GM23248 (cell line): ENCODE measurements at regions not wholly inside any gene's neighbourhood (a gene's known extent, or its start where the extent isn't known, plus 50 kb on each side); places are given as distances from the start of the nearest gene placed in this dataset.

ENCODE experiments used
- DNase-seq: peaks from one replicate; pipeline ENCODE4 v3.0.0-alpha.2; 2015
- H2AFZ ChIP-seq: fragments of 200-600 bp; sonication (generic); 2 replicates; pipeline ENCODE4 v1.6.1; 2016; ENCODE audit warnings: antibody characterized with exemption
- H3F3A ChIP-seq: fragments of 200-600 bp; sonication (generic); 2 replicates; pipeline ENCODE4 v1.6.1; 2016; ENCODE audit warnings: mild to moderate bottlenecking, antibody characterized with exemption, mixed run types; ENCODE audit not compliant: insufficient read depth
- H3K27ac ChIP-seq: fragments of 200-600 bp; sonication (generic); 2 replicates; pipeline ENCODE4 v1.5.1; 2016; ENCODE audit warnings: mild to moderate bottlenecking
- H3K27me3 ChIP-seq: fragments of 200-600 bp; sonication (generic); replicated peaks from 2 replicates; pipeline ENCODE4 v1.6.1; 2016; ENCODE audit warnings: mild to moderate bottlenecking; ENCODE audit not compliant: insufficient read depth
- H3K36me3 ChIP-seq: fragments of 200-600 bp; sonication (generic); 2 replicates; pipeline ENCODE4 v1.6.1; 2016; ENCODE audit warnings: low read depth, mild to moderate bottlenecking
- H3K4me1 ChIP-seq: fragments of 200-600 bp; sonication (generic); 2 replicates; pipeline ENCODE4 v1.6.1; 2016; ENCODE audit warnings: mild to moderate bottlenecking; ENCODE audit not compliant: insufficient read depth
- H3K4me2 ChIP-seq: fragments of 200-600 bp; sonication (generic); one replicate; pipeline ENCODE4 v1.6.1; 2016; ENCODE audit warnings: mild to moderate bottlenecking; ENCODE audit not compliant: unreplicated experiment
- H3K4me3 ChIP-seq: fragments of 200-600 bp; sonication (generic); 2 replicates; pipeline ENCODE4 v1.5.1; 2016; ENCODE audit warnings: mild to moderate bottlenecking
- H3K79me2 ChIP-seq: fragments of 200-600 bp; sonication (generic); 2 replicates; pipeline ENCODE4 v1.6.1; 2016; ENCODE audit warnings: mild to moderate bottlenecking; ENCODE audit not compliant: insufficient read depth
- H3K9ac ChIP-seq: fragments of 200-600 bp; sonication (generic); 2 replicates; pipeline ENCODE4 v1.6.1; 2016; ENCODE audit warnings: mild to moderate bottlenecking
- H3K9me2 ChIP-seq: fragments of 200-600 bp; sonication (generic); 2 replicates; pipeline ENCODE4 v1.6.1; 2016; ENCODE audit warnings: mixed run types, mild to moderate bottlenecking, moderate library complexity; ENCODE audit not compliant: insufficient read depth
- H3K9me3 ChIP-seq: fragments of 200-600 bp; sonication (generic); one replicate; pipeline ENCODE4 v1.6.1; 2017; ENCODE audit warnings: low read depth
- H4K20me1 ChIP-seq: fragments of 200-600 bp; sonication (generic); 2 replicates; pipeline ENCODE4 v1.6.0; 2016; ENCODE audit not compliant: insufficient read depth
- EZH2 ChIP-seq: fragments of 200-600 bp; sonication (generic); IDR thresholded peaks from 2 replicates; pipeline ENCODE4 v1.6.1; 2018; ENCODE audit warnings: antibody characterized with exemption, mild to moderate bottlenecking; ENCODE audit not compliant: insufficient read depth, poor library complexity, severe bottlenecking
- EZH2phosphoT487 ChIP-seq: fragments of 200-600 bp; sonication (generic); IDR thresholded peaks from 2 replicates; pipeline ENCODE4 v1.6.1; 2018; ENCODE audit warnings: antibody characterized with exemption, moderate library complexity, mild to moderate bottlenecking, low read depth; ENCODE audit not compliant: insufficient read depth
- WGBS, 2 experiments: methylation state at CpG; one replicate each; pipeline ENCODE4 v1.1.6; 2015 to 2017; ENCODE audit warnings: low lambda C conversion rate in 2 of 2, low coverage in 1 of 2; ENCODE audit errors: missing lambda C conversion rate in 2 of 2; 5-methylcytosine and 5-hydroxymethylcytosine counted together
- in situ Hi-C: fragments of 300-500 bp; cut with MboI; formaldehyde crosslinking; loops from 2 replicates; pipeline ENCODE4 v1.15.0; 2020

- WGBS, 2 experiments, result 88 to 90% methylated on average over 3 of the region's 3 CpGs
- no peak overlapping the region for H3K4me3 ChIP-seq
- in situ Hi-C loops, result no loop called here
These were observed 114.3 kb downstream of the MPP7 start for GRCh38 chr10:28188526-28188925.

GRCh38 chr10:28186887-28187578 lies 115.8 kb downstream of the MPP7 start:
- Histone ChIP-seq H3K27me3 (peaks cover 13% of the 10 kb centered on the region), H2AFZ (no peak overlapping the region), H3K9me2 (no peaks in the 10 kb centered on the region), H3K4me3 (no peak overlapping the region), H3K9ac (no peak overlapping the region), H3K27ac (no peak overlapping the region), H3K4me1 (no peaks in the 10 kb centered on the region), H3K36me3 (no peaks in the 10 kb centered on the region), H3F3A (no peaks in the 10 kb centered on the region), H3K4me2 (no peak overlapping the region), H3K9me3 (no peaks in the 10 kb centered on the region), H3K79me2 (no peaks in the 10 kb centered on the region), H4K20me1 (no peaks in the 10 kb centered on the region)
- in situ Hi-C loops, result no loop called here
- TF ChIP-seq EZH2 (no peak), EZH2phosphoT487 (no peak)
- WGBS, 2 experiments, result 76 to 83% methylated on average over 10 of the region's 10 CpGs
- no peak for DNase-seq

More at GRCh38 chr10:28188526-28188925, 114.3 kb downstream of the MPP7 start:
- H3K9me3 ChIP-seq, result no peaks in the 10 kb centered on the region
- H4K20me1 ChIP-seq, result no peaks in the 10 kb centered on the region
- TF ChIP-seq EZH2 (no peak), EZH2phosphoT487 (no peak)
- no peaks in the 10 kb centered on the region for H3K9me2 ChIP-seq
- no peak overlapping the region for H3K27ac ChIP-seq
- no peak overlapping the region for H3K9ac ChIP-seq
- DNase-seq, result no peak
- no peaks in the 10 kb centered on the region for H3K4me1 ChIP-seq
- H2AFZ ChIP-seq, result no peak overlapping the region
- H3F3A ChIP-seq, result no peaks in the 10 kb centered on the region
- H3K36me3 ChIP-seq, result no peaks in the 10 kb centered on the region
- H3K27me3 ChIP-seq, result peaks cover 16% of the 10 kb centered on the region
- H3K4me2 ChIP-seq, result no peak overlapping the region
- no peaks in the 10 kb centered on the region for H3K79me2 ChIP-seq

GRCh38 chr10:28186461-28186860 lies 116.4 kb downstream of the MPP7 start:
- no peaks in the 10 kb centered on the region for H3K4me1 ChIP-seq
- H3K9me2 ChIP-seq, result no peaks in the 10 kb centered on the region
- no peaks in the 10 kb centered on the region for H3K79me2 ChIP-seq
- H3K4me3 ChIP-seq, result no peak overlapping the region
- no peak for TF ChIP-seq EZH2phosphoT487
- H3F3A ChIP-seq, result no peaks in the 10 kb centered on the region
- in situ Hi-C loops, result no loop called here
- no peaks in the 10 kb centered on the region for H3K36me3 ChIP-seq
- peaks cover 7% of the 10 kb centered on the region; the same call in 1 of the 2 replicates for H3K27me3 ChIP-seq
- no peak overlapping the region for H3K27ac ChIP-seq
- WGBS, 2 experiments, result 86 to 87% methylated on average over 4 of the region's 4 CpGs
- no peak overlapping the region for H2AFZ ChIP-seq
- DNase-seq, result no peak
- no peak overlapping the region for H3K9ac ChIP-seq
- H3K4me2 ChIP-seq, result no peak overlapping the region
- no peaks in the 10 kb centered on the region for H3K9me3 ChIP-seq
- no peaks in the 10 kb centered on the region for H4K20me1 ChIP-seq

GRCh38 chr10:28184810-28185209 lies 118.1 kb downstream of the MPP7 start:
- Histone ChIP-seq H3F3A (no peaks in the 10 kb centered on the region), H3K27ac (no peak overlapping the region), H3K36me3 (no peaks in the 10 kb centered on the region), H3K27me3 (no peaks in the 10 kb centered on the region; the same call in 1 of the 2 replicates), H2AFZ (no peak overlapping the region), H3K9ac (no peak overlapping the region), H3K4me3 (no peak overlapping the region), H4K20me1 (no peaks in the 10 kb centered on the region), H3K4me1 (no peaks in the 10 kb centered on the region), H3K4me2 (no peak overlapping the region), H3K9me2 (no peaks in the 10 kb centered on the region), H3K9me3 (no peaks in the 10 kb centered on the region), H3K79me2 (no peaks in the 10 kb centered on the region)
- DNase-seq, result no peak
- WGBS, 2 experiments, result 94 to 95% methylated on average over 1 of the region's 1 CpG
- TF ChIP-seq EZH2 (no peak), EZH2phosphoT487 (no peak)
- in situ Hi-C loops, result no loop called here

- H3K4me1 ChIP-seq, result peaks cover 12% of the 10 kb centered on the region
- in situ Hi-C loops, result no loop called here
- WGBS, 2 experiments, result 56 to 64% methylated on average over 7 of the region's 7 CpGs
- H3K4me3 ChIP-seq, result no peak overlapping the region
- H3K9ac ChIP-seq, result no peak overlapping the region
- no peaks in the 10 kb centered on the region for H3F3A ChIP-seq
- H4K20me1 ChIP-seq, result no peaks in the 10 kb centered on the region
- peak; percentile 43 for DNase-seq
- no peak overlapping the region for H3K27ac ChIP-seq
- H3K79me2 ChIP-seq, result no peaks in the 10 kb centered on the region
- no peak overlapping the region for H3K4me2 ChIP-seq
- no peaks in the 10 kb centered on the region for H3K9me2 ChIP-seq
- H3K9me3 ChIP-seq, result no peaks in the 10 kb centered on the region
- TF ChIP-seq EZH2, result no peak
- TF ChIP-seq EZH2phosphoT487, result no peak
- H2AFZ ChIP-seq, result 0 out of 2 replicates have a peak overlapping the region, but pooled peaks have one; percentile 18
- H3K27me3 ChIP-seq, result no peaks in the 10 kb centered on the region
- H3K36me3 ChIP-seq, result no peaks in the 10 kb centered on the region
These were observed 121.3 kb downstream of the MPP7 start for GRCh38 chr10:28181478-28182096.
